OCI-LY3 (cell line): ENCODE measurements at regions not wholly inside any gene's neighbourhood (a gene's known extent, or its start where the extent isn't known, plus 50 kb on each side); places are given as distances from the start of the nearest gene placed in this dataset.

Source experiments
- H2AFZ ChIP-seq: fragments of 200-600, 300-600 bp; shearing (Covaris generic); 2 replicates; pipeline ENCODE4 v1.6.0; 2014; ENCODE audit warnings: antibody characterized with exemption, low read depth, low read length
- H3K27ac ChIP-seq: fragments of 200-600, 300-600 bp; sonication (generic); 2 replicates; pipeline ENCODE4 v1.5.1; 2014; ENCODE audit warnings: mild to moderate bottlenecking, low read length, moderate library complexity, mixed read lengths
- H3K27me3 ChIP-seq: fragments of 200-600, 300-600 bp; sonication (generic); 2 replicates; pipeline ENCODE4 v1.6.1; 2014; ENCODE audit warnings: low read depth, low read length, mixed read lengths
- H3K36me3 ChIP-seq: fragments of 200-600, 300-600 bp; sonication (generic); replicated peaks from 2 replicates; pipeline ENCODE3; 2014; ENCODE audit warnings: low read depth, low read length, mixed read lengths
- H3K4me1 ChIP-seq: fragments of 300-600, 200-600 bp; sonication (generic); 2 replicates; pipeline ENCODE4 v1.6.1; 2014; ENCODE audit warnings: low read length, mixed read lengths
- H3K4me2 ChIP-seq: fragments of 200-600, 300-600 bp; sonication (generic); 2 replicates; pipeline ENCODE4 v1.6.1; 2014; ENCODE audit warnings: low read length, mixed read lengths
- H3K4me3 ChIP-seq: fragments of 300-600, 200-600 bp; sonication (generic); 2 replicates; pipeline ENCODE4 v1.5.1; 2014; ENCODE audit warnings: antibody characterized with exemption, mild to moderate bottlenecking, low read length, moderate library complexity
- H3K79me2 ChIP-seq: fragments of 300-600, 200-600 bp; shearing (Covaris generic); 2 replicates; pipeline ENCODE4 v1.6.1; 2014; ENCODE audit warnings: mild to moderate bottlenecking, low read length, mixed read lengths
- H3K9ac ChIP-seq: fragments of 300-600, 200-600 bp; shearing (Covaris generic); 2 replicates; pipeline ENCODE4 v1.6.0; 2014; ENCODE audit warnings: mild to moderate bottlenecking, low read length, moderate library complexity
- H3K9me3 ChIP-seq: fragments of 200-600, 300-600 bp; shearing (Covaris generic); 2 replicates; pipeline ENCODE4 v1.6.1; 2014; ENCODE audit warnings: low read length, mixed read lengths; ENCODE audit not compliant: insufficient read depth
- H4K20me1 ChIP-seq: fragments of 200-600, 300-600 bp; sonication (generic); 2 replicates; pipeline ENCODE4 v1.6.1; 2016; ENCODE audit warnings: low read length, mixed read lengths; ENCODE audit not compliant: insufficient read depth
- EZH2phosphoT487 ChIP-seq: fragments of 200-600 bp; shearing (Covaris generic); IDR thresholded peaks from 2 replicates; pipeline ENCODE4 v1.6.1; 2018; ENCODE audit warnings: antibody characterized with exemption, mixed run types, low read depth
- TF ChIP-seq, protein P1 (sequence below): fragments of 200-600, 300-600 bp; sonication (generic); IDR thresholded peaks from 2 replicates; pipeline ENCODE4 v1.5.1; 2014; ENCODE audit warnings: antibody characterized with exemption, low read length, low read depth

DNA sequence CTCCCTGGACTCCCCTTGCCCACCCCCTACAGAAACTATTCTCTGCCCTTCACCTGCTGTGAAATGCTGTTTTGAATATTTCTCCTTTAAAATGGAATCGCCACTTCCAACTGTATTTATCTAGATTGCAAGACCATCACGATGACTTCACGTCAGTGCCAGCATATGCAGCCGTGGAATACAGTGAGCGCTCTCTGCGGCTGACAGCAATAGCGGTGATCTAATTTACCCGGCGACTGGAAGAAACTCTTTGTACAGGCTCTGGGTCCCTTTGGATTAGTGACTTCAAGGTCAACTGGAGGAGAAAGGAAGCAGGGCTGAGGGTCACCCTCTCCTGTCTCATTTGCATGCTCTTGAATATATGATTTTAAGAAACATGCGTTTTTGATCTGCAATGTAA lies 192.0 kb downstream of the IRX1 start:
- no peaks in the 10 kb centered on the region for H3K27me3 ChIP-seq
- H3K27ac ChIP-seq = no peak overlapping the region
- H3K9ac ChIP-seq = no peak overlapping the region
- no peaks in the 10 kb centered on the region for H3K79me2 ChIP-seq
- no peak overlapping the region for H3K4me2 ChIP-seq
- no peak overlapping the region for H3K4me3 ChIP-seq
- H3K9me3 ChIP-seq = no peaks in the 10 kb centered on the region; the same call in 1 of the 2 replicates
- no peaks in the 10 kb centered on the region for H3K36me3 ChIP-seq
- no peak for TF ChIP-seq EZH2phosphoT487
- TF ChIP-seq, protein P1, sequence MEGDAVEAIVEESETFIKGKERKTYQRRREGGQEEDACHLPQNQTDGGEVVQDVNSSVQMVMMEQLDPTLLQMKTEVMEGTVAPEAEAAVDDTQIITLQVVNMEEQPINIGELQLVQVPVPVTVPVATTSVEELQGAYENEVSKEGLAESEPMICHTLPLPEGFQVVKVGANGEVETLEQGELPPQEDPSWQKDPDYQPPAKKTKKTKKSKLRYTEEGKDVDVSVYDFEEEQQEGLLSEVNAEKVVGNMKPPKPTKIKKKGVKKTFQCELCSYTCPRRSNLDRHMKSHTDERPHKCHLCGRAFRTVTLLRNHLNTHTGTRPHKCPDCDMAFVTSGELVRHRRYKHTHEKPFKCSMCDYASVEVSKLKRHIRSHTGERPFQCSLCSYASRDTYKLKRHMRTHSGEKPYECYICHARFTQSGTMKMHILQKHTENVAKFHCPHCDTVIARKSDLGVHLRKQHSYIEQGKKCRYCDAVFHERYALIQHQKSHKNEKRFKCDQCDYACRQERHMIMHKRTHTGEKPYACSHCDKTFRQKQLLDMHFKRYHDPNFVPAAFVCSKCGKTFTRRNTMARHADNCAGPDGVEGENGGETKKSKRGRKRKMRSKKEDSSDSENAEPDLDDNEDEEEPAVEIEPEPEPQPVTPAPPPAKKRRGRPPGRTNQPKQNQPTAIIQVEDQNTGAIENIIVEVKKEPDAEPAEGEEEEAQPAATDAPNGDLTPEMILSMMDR = no peak
- H3K4me1 ChIP-seq = no peaks in the 10 kb centered on the region
- H4K20me1 ChIP-seq = no peaks in the 10 kb centered on the region
- no peak overlapping the region for H2AFZ ChIP-seq

DNA sequence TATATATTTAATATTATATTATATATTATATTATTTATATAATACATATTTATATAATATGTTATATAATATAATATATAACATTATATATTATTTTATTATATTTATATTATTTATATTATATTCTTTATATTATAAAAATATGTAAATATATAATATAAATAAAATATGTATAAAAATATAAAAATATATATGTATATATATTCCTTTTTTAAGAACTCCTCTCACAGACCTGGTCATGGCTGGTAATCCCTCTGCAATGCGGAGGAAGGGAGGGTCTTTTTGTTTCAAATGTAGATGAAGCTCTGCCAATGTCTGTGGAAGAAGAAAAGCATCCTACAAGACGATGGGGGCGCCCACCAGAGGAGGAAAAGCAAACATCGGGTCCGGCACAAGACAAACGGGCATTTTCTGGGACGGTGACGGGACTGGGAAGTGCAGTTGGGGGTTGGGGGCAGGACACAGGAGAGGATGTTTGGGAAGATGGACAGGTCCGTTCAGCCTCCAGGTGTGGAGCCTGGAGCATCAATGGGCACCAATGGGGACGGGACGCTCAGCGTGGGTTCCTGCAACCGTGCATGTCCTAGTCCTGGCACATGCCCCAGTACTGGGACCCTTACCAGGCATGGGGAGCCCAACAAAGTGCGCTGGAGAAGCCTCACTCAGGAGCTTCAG lies 194.0 kb downstream of the IRX1 start:
- Histone ChIP-seq H3K9me3 (no peaks in the 10 kb centered on the region; the same call in 1 of the 2 replicates), H3K27ac (no peak overlapping the region), H3K27me3 (no peaks in the 10 kb centered on the region), H2AFZ (no peak overlapping the region), H4K20me1 (no peaks in the 10 kb centered on the region), H3K4me2 (no peak overlapping the region), H3K79me2 (no peaks in the 10 kb centered on the region), H3K4me3 (no peak overlapping the region), H3K9ac (no peak overlapping the region), H3K36me3 (no peaks in the 10 kb centered on the region), H3K4me1 (no peaks in the 10 kb centered on the region)
- TF ChIP-seq, protein P1 = no peak
- no peak for TF ChIP-seq EZH2phosphoT487

DNA sequence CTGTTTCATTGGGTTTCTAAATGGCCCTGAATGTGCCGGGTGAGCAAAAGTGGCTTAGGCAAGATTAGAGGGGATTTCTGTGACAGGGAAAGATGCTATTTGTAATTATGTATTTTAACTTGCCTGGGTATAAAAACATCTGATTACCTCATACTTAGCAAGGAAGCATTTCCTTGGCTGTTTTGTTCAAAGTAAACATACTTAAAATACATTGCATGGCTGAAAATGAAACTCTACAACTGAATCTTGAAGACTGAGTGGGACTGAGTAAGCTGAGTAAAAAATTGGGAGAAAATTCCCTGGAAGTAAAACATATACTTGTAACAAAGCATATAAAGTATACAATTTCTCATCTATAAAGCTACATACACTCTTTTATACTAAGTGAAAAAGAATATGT lies 197.5 kb downstream of the IRX1 start:
- H2AFZ ChIP-seq = no peak overlapping the region
- H3K79me2 ChIP-seq = no peaks in the 10 kb centered on the region
- TF ChIP-seq, protein P1 = no peak
- no peak for TF ChIP-seq EZH2phosphoT487
- no peak overlapping the region for H3K4me3 ChIP-seq
- no peak overlapping the region for H3K4me2 ChIP-seq
- H3K9ac ChIP-seq = no peak overlapping the region
- H3K9me3 ChIP-seq = no peaks in the 10 kb centered on the region
- H3K27me3 ChIP-seq = no peaks in the 10 kb centered on the region
- no peaks in the 10 kb centered on the region for H3K36me3 ChIP-seq
- H4K20me1 ChIP-seq = no peaks in the 10 kb centered on the region
- no peak overlapping the region for H3K27ac ChIP-seq
- no peaks in the 10 kb centered on the region for H3K4me1 ChIP-seq

DNA sequence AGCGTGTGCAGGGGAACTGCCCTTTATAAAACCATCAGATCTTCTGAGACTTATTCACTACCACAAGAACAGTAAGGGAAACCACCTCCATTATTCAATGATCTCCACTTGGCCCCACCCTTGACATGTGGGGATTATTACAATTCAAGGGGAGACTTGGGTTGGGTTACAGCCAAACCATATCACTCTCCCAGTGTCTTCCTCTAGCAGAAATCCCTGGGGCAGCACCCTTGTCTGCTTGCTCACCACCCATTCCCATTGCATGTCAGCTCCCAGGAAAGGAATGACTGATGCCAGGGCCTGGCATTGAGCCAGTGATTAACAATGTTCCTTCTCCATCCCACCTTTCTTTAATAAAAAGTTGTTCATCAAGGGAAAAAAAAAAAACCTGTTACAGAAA lies 199.0 kb downstream of the IRX1 start:
- Histone ChIP-seq H3K27me3 (no peaks in the 10 kb centered on the region), H4K20me1 (no peaks in the 10 kb centered on the region), H3K4me1 (no peaks in the 10 kb centered on the region), H3K36me3 (no peaks in the 10 kb centered on the region), H3K4me2 (no peak overlapping the region), H3K9me3 (no peaks in the 10 kb centered on the region), H3K4me3 (no peak overlapping the region), H3K27ac (no peak overlapping the region), H3K79me2 (no peaks in the 10 kb centered on the region), H3K9ac (no peak overlapping the region), H2AFZ (no peak overlapping the region)
- no peak for TF ChIP-seq EZH2phosphoT487
